Hepatocyte (in vitro differentiated cells): ENCODE measurements at regions not wholly inside any gene's neighbourhood (a gene's known extent, or its start where the extent isn't known, plus 50 kb on each side); places are given as distances from the start of the nearest gene placed in this dataset.

Experiments used
- DNase-seq: peaks from one replicate; pipeline ENCODE4 v3.0.0-alpha.2; 2016; ENCODE audit warnings: low spot score
- H2AFZ ChIP-seq: fragments of 200-600 bp; sonication (generic); 2 replicates; pipeline ENCODE4 v1.6.0; 2016; ENCODE audit warnings: antibody characterized with exemption, mild to moderate bottlenecking
- H3K27ac ChIP-seq: fragments of 200-600 bp; sonication (generic); 2 replicates; pipeline ENCODE4 v1.5.1; 2016; ENCODE audit warnings: mild to moderate bottlenecking
- H3K27me3 ChIP-seq: fragments of 200-600 bp; sonication (generic); 2 replicates; pipeline ENCODE4 v1.6.1; 2016
- H3K36me3 ChIP-seq: fragments of 200-600 bp; sonication (generic); replicated peaks from 2 replicates; pipeline ENCODE4 v1.5.1; 2016; ENCODE audit warnings: low read depth; ENCODE audit not compliant: insufficient read depth
- H3K4me1 ChIP-seq: fragments of 200-600 bp; sonication (generic); 2 replicates; pipeline ENCODE4 v1.5.1; 2016; ENCODE audit warnings: mild to moderate bottlenecking, moderate library complexity; ENCODE audit not compliant: insufficient read depth
- H3K4me2 ChIP-seq: fragments of 200-600 bp; sonication (generic); 2 replicates; pipeline ENCODE4 v1.6.0; 2016
- H3K4me3 ChIP-seq: fragments of 200-600 bp; sonication (generic); 2 replicates; pipeline ENCODE4 v1.5.1; 2016; ENCODE audit warnings: mild to moderate bottlenecking
- H3K79me2 ChIP-seq: fragments of 200-600 bp; sonication (generic); 2 replicates; pipeline ENCODE4 v1.6.0; 2017; ENCODE audit warnings: mild to moderate bottlenecking
- H3K9me2 ChIP-seq: fragments of 200-600 bp; sonication (generic); replicated peaks from 2 replicates; pipeline ENCODE4 v1.6.0; 2017; ENCODE audit warnings: mild to moderate bottlenecking; ENCODE audit not compliant: insufficient read depth
- H3K9me3 ChIP-seq: fragments of 200-600 bp; sonication (generic); 2 replicates; pipeline ENCODE4 v1.5.1; 2016; ENCODE audit warnings: low read depth, mild to moderate bottlenecking
- H4K20me1 ChIP-seq: fragments of 200-600 bp; sonication (generic); 2 replicates; pipeline ENCODE4 v1.6.0; 2016; ENCODE audit warnings: mild to moderate bottlenecking; ENCODE audit not compliant: insufficient read depth, poor library complexity, severe bottlenecking
- EZH2 ChIP-seq: fragments of 200-600 bp; sonication (generic); IDR thresholded peaks from 2 replicates; pipeline ENCODE4 v1.6.1; 2016; ENCODE audit warnings: antibody characterized with exemption, mild to moderate bottlenecking, borderline replicate concordance
- EZH2phosphoT487 ChIP-seq: fragments of 200-600 bp; sonication (generic); IDR thresholded peaks from one replicate; pipeline ENCODE4 v1.6.1; 2018; ENCODE audit warnings: antibody characterized with exemption, mild to moderate bottlenecking, low read depth, moderate library complexity; ENCODE audit not compliant: unreplicated experiment, severe bottlenecking
- WGBS: methylation state at CpG from one replicate; pipeline ENCODE4 v1.1.6; 2016; ENCODE audit warnings: low lambda C conversion rate; ENCODE audit errors: missing lambda C conversion rate; 5-methylcytosine and 5-hydroxymethylcytosine counted together
- TF ChIP-seq, protein P1 (sequence below): fragments of 200-600 bp; sonication (generic); IDR thresholded peaks from 2 replicates; pipeline ENCODE4 v1.5.1; 2016; ENCODE audit warnings: antibody characterized with exemption, mild to moderate bottlenecking; ENCODE audit not compliant: poor library complexity

GRCh38 chr13:44170731-44171130, 202.9 kb upstream of the SERP2 start:
- H3K36me3 ChIP-seq, result no peaks in the 10 kb centered on the region
- no peaks in the 10 kb centered on the region for H3K79me2 ChIP-seq
- no peak for DNase-seq
- WGBS, result 89% methylated on average over 1 of the region's 1 CpG
- no peaks in the 10 kb centered on the region for H4K20me1 ChIP-seq
- H3K27ac ChIP-seq, result no peak overlapping the region
- H3K4me1 ChIP-seq, result peaks cover 7% of the 10 kb centered on the region
- H3K9me3 ChIP-seq, result no peaks in the 10 kb centered on the region
- H2AFZ ChIP-seq, result no peak overlapping the region
- no peaks in the 10 kb centered on the region for H3K27me3 ChIP-seq
- TF ChIP-seq, protein P1, sequence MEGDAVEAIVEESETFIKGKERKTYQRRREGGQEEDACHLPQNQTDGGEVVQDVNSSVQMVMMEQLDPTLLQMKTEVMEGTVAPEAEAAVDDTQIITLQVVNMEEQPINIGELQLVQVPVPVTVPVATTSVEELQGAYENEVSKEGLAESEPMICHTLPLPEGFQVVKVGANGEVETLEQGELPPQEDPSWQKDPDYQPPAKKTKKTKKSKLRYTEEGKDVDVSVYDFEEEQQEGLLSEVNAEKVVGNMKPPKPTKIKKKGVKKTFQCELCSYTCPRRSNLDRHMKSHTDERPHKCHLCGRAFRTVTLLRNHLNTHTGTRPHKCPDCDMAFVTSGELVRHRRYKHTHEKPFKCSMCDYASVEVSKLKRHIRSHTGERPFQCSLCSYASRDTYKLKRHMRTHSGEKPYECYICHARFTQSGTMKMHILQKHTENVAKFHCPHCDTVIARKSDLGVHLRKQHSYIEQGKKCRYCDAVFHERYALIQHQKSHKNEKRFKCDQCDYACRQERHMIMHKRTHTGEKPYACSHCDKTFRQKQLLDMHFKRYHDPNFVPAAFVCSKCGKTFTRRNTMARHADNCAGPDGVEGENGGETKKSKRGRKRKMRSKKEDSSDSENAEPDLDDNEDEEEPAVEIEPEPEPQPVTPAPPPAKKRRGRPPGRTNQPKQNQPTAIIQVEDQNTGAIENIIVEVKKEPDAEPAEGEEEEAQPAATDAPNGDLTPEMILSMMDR, result no peak
- TF ChIP-seq EZH2, result no peak
- TF ChIP-seq EZH2phosphoT487, result no peak
- H3K4me2 ChIP-seq, result no peak overlapping the region
- H3K9me2 ChIP-seq, result no peaks in the 10 kb centered on the region
- no peak overlapping the region for H3K4me3 ChIP-seq

DNA sequence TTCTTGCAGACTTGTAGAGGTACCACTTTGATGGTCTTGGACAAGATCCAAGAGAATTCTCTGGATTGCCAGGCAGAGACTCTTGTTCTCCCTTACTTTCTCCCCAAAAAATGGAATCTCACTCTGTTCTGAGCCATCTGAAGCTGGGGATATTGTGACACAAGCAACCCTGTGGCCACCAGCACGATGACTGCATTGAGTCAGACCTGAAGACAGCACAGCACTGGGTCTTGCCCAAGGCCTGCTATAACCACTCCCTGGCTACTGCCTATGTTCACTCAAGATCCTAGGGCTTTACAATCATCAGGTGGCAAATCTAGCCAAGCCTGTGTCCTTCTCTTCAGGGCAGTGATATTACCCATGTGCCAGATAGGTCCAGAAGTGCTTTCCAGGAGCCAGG, 202.5 kb upstream of the SERP2 start:
- no peaks in the 10 kb centered on the region for H3K9me3 ChIP-seq
- H3K4me1 ChIP-seq, result peaks cover 7% of the 10 kb centered on the region
- TF ChIP-seq, protein P1, result no peak
- TF ChIP-seq EZH2 (no peak), EZH2phosphoT487 (no peak)
- no peak overlapping the region for H2AFZ ChIP-seq
- no peak overlapping the region for H3K27ac ChIP-seq
- no peaks in the 10 kb centered on the region for H3K79me2 ChIP-seq
- no peaks in the 10 kb centered on the region for H3K36me3 ChIP-seq
- no peak overlapping the region for H3K4me3 ChIP-seq
- H3K9me2 ChIP-seq, result no peaks in the 10 kb centered on the region
- DNase-seq, result no peak
- WGBS, result 90% methylated on average over 1 of the region's 1 CpG
- no peak overlapping the region for H3K4me2 ChIP-seq
- no peaks in the 10 kb centered on the region for H3K27me3 ChIP-seq
- no peaks in the 10 kb centered on the region for H4K20me1 ChIP-seq

GRCh38 chr13:44171861-44172260, 201.8 kb upstream of the SERP2 start:
- Histone ChIP-seq H2AFZ (no peak overlapping the region), H3K4me3 (no peak overlapping the region), H3K27me3 (no peaks in the 10 kb centered on the region), H3K79me2 (no peaks in the 10 kb centered on the region), H3K4me1 (peaks cover 7% of the 10 kb centered on the region), H3K36me3 (no peaks in the 10 kb centered on the region), H3K27ac (no peak overlapping the region), H4K20me1 (no peaks in the 10 kb centered on the region), H3K4me2 (no peak overlapping the region), H3K9me2 (no peaks in the 10 kb centered on the region), H3K9me3 (no peaks in the 10 kb centered on the region)
- TF ChIP-seq, protein P1, result no peak
- no peak for TF ChIP-seq EZH2
- no peak for TF ChIP-seq EZH2phosphoT487
- no peak for DNase-seq

GRCh38 chr13:44172281-44172810, 201.3 kb upstream of the SERP2 start:
- no peak overlapping the region for H3K4me2 ChIP-seq
- H4K20me1 ChIP-seq, result no peaks in the 10 kb centered on the region
- no peaks in the 10 kb centered on the region for H3K9me3 ChIP-seq
- no peak overlapping the region for H3K27ac ChIP-seq
- no peaks in the 10 kb centered on the region for H3K36me3 ChIP-seq
- WGBS, result 75% methylated on average over 4 of the region's 4 CpGs
- no peak overlapping the region for H2AFZ ChIP-seq
- peaks cover 7% of the 10 kb centered on the region for H3K4me1 ChIP-seq
- DNase-seq, result no peak
- no peaks in the 10 kb centered on the region for H3K27me3 ChIP-seq
- H3K4me3 ChIP-seq, result no peak overlapping the region
- no peak for TF ChIP-seq EZH2phosphoT487
- TF ChIP-seq, protein P1, result no peak
- TF ChIP-seq EZH2, result no peak
- H3K79me2 ChIP-seq, result no peaks in the 10 kb centered on the region
- H3K9me2 ChIP-seq, result no peaks in the 10 kb centered on the region
